ENCODE measurements at regions not wholly inside any gene's neighbourhood (a gene's known extent, or its start where the extent isn't known, plus 50 kb on each side); places are given as distances from the start of the nearest gene placed in this dataset.

DNA sequence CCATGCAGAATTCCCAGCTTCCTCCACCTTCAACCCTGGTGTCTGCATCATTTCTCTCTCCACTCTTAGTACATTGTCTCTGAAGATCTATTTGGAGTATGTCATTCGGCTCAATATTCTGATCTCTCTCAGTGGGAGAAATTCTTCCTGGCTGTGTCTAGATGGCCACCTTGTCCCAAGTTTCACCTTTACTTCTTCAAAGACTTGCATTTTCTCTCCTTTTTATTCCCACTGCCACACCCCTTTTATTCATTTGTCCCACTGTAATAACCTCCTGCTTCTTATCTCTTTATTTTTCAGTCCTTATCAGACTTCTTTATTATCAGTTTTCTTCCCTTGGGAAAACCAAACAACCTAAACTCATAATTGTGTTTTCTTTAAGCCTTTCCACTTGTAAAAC is 54.3 kb upstream of the CERS6 start (continued):
- TF ChIP-seq, protein P1, sequence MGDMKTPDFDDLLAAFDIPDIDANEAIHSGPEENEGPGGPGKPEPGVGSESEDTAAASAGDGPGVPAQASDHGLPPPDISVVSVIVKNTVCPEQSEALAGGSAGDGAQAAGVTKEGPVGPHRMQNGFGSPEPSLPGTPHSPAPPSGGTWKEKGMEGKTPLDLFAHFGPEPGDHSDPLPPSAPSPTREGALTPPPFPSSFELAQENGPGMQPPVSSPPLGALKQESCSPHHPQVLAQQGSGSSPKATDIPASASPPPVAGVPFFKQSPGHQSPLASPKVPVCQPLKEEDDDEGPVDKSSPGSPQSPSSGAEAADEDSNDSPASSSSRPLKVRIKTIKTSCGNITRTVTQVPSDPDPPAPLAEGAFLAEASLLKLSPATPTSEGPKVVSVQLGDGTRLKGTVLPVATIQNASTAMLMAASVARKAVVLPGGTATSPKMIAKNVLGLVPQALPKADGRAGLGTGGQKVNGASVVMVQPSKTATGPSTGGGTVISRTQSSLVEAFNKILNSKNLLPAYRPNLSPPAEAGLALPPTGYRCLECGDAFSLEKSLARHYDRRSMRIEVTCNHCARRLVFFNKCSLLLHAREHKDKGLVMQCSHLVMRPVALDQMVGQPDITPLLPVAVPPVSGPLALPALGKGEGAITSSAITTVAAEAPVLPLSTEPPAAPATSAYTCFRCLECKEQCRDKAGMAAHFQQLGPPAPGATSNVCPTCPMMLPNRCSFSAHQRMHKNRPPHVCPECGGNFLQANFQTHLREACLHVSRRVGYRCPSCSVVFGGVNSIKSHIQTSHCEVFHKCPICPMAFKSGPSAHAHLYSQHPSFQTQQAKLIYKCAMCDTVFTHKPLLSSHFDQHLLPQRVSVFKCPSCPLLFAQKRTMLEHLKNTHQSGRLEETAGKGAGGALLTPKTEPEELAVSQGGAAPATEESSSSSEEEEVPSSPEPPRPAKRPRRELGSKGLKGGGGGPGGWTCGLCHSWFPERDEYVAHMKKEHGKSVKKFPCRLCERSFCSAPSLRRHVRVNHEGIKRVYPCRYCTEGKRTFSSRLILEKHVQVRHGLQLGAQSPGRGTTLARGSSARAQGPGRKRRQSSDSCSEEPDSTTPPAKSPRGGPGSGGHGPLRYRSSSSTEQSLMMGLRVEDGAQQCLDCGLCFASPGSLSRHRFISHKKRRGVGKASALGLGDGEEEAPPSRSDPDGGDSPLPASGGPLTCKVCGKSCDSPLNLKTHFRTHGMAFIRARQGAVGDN (IDR thresholded peaks at IDR 0.05) = no peak
- no peak for TF ChIP-seq SMARCA5 (IDR thresholded peaks at IDR 0.05)
- TF ChIP-seq RBBP5 (conservative IDR thresholded peaks at IDR 0.05) = no peak
- TF ChIP-seq, protein P2, sequence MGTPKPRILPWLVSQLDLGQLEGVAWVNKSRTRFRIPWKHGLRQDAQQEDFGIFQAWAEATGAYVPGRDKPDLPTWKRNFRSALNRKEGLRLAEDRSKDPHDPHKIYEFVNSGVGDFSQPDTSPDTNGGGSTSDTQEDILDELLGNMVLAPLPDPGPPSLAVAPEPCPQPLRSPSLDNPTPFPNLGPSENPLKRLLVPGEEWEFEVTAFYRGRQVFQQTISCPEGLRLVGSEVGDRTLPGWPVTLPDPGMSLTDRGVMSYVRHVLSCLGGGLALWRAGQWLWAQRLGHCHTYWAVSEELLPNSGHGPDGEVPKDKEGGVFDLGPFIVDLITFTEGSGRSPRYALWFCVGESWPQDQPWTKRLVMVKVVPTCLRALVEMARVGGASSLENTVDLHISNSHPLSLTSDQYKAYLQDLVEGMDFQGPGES (IDR thresholded peaks at IDR 0.05) = no peak
- TF ChIP-seq, protein P3, sequence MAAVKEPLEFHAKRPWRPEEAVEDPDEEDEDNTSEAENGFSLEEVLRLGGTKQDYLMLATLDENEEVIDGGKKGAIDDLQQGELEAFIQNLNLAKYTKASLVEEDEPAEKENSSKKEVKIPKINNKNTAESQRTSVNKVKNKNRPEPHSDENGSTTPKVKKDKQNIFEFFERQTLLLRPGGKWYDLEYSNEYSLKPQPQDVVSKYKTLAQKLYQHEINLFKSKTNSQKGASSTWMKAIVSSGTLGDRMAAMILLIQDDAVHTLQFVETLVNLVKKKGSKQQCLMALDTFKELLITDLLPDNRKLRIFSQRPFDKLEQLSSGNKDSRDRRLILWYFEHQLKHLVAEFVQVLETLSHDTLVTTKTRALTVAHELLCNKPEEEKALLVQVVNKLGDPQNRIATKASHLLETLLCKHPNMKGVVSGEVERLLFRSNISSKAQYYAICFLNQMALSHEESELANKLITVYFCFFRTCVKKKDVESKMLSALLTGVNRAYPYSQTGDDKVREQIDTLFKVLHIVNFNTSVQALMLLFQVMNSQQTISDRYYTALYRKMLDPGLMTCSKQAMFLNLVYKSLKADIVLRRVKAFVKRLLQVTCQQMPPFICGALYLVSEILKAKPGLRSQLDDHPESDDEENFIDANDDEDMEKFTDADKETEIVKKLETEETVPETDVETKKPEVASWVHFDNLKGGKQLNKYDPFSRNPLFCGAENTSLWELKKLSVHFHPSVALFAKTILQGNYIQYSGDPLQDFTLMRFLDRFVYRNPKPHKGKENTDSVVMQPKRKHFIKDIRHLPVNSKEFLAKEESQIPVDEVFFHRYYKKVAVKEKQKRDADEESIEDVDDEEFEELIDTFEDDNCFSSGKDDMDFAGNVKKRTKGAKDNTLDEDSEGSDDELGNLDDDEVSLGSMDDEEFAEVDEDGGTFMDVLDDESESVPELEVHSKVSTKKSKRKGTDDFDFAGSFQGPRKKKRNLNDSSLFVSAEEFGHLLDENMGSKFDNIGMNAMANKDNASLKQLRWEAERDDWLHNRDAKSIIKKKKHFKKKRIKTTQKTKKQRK (IDR thresholded peaks at IDR 0.05; ENCODE audit: low read depth, low read length) = no peak
- TF ChIP-seq POLR2AphosphoS5 (IDR thresholded peaks at IDR 0.05; ENCODE audit: low read length) = no peak
- TF ChIP-seq, protein P4, sequence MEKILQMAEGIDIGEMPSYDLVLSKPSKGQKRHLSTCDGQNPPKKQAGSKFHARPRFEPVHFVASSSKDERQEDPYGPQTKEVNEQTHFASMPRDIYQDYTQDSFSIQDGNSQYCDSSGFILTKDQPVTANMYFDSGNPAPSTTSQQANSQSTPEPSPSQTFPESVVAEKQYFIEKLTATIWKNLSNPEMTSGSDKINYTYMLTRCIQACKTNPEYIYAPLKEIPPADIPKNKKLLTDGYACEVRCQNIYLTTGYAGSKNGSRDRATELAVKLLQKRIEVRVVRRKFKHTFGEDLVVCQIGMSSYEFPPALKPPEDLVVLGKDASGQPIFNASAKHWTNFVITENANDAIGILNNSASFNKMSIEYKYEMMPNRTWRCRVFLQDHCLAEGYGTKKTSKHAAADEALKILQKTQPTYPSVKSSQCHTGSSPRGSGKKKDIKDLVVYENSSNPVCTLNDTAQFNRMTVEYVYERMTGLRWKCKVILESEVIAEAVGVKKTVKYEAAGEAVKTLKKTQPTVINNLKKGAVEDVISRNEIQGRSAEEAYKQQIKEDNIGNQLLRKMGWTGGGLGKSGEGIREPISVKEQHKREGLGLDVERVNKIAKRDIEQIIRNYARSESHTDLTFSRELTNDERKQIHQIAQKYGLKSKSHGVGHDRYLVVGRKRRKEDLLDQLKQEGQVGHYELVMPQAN (conservative IDR thresholded peaks at IDR 0.05) = no peak
- TF ChIP-seq EGR1 (IDR thresholded peaks at IDR 0.05; ENCODE audit: borderline replicate concordance in 1 of 2, low read depth in 2 of 2, low read length in 2 of 2) = no peak
- TF ChIP-seq SP1 (IDR thresholded peaks at IDR 0.05; ENCODE audit: low read depth, low read length) = no peak
- no peak for TF ChIP-seq CHD1 (IDR thresholded peaks at IDR 0.05; ENCODE audit: low read depth, low read length)
- no peak for TF ChIP-seq ESRRA (IDR thresholded peaks at IDR 0.05; ENCODE audit: low read length)
- TF ChIP-seq NFXL1 (IDR thresholded peaks at IDR 0.05; ENCODE audit: borderline replicate concordance) = no peak
- TF ChIP-seq ASH2L (IDR thresholded peaks at IDR 0.05; ENCODE audit: borderline replicate concordance, low read depth) = no peak
